ENCODE measurements at regions not wholly inside any gene's neighbourhood (a gene's known extent, or its start where the extent isn't known, plus 50 kb on each side); places are given as distances from the start of the nearest gene placed in this dataset.

- DNase-seq (ENCODE audit: low spot score): no peak
Observed at GRCh38 chr10:118501171-118501570, 94.3 kb downstream of the PRLHR start.

GRCh38 chr10:118500477-118501104 lies 94.9 kb downstream of the PRLHR start:
- DNase-seq (ENCODE audit: low spot score): no peak

GRCh38 chr10:118499186-118499585 lies 96.3 kb downstream of the PRLHR start:
- no peak for DNase-seq (ENCODE audit: low spot score)

- no peak for DNase-seq (ENCODE audit: low spot score)
Observed at GRCh38 chr10:118498623-118499022, 96.8 kb downstream of the PRLHR start.

GRCh38 chr10:118497227-118497626 lies 98.2 kb downstream of the PRLHR start:
- DNase-seq (ENCODE audit: low spot score): no peak

GRCh38 chr10:118496525-118496924 lies 98.9 kb downstream of the PRLHR start:
- no peak for DNase-seq (ENCODE audit: low spot score)

- no peak for DNase-seq (ENCODE audit: low spot score)
Observed at GRCh38 chr10:118495499-118495898, 99.9 kb downstream of the PRLHR start.

GRCh38 chr10:118491055-118491454 lies 104.4 kb downstream of the PRLHR start:
- no peak for DNase-seq (ENCODE audit: low spot score)

- no peak for DNase-seq (ENCODE audit: low spot score)
Observed at GRCh38 chr10:118488710-118489497, 106.5 kb downstream of the PRLHR start.

GRCh38 chr10:118485641-118486040 lies 109.8 kb downstream of the PRLHR start:
- DNase-seq (ENCODE audit: low spot score): no peak

GRCh38 chr10:118484152-118484871 lies 111.1 kb downstream of the PRLHR start:
- no peak for DNase-seq (ENCODE audit: low spot score)

GRCh38 chr10:118483496-118483895 lies 112.0 kb downstream of the PRLHR start:
- DNase-seq (ENCODE audit: low spot score): no peak

GRCh38 chr10:118482393-118483331 lies 112.8 kb downstream of the PRLHR start:
- DNase-seq (ENCODE audit: low spot score): no peak

GRCh38 chr10:118481871-118482270 lies 113.6 kb downstream of the PRLHR start:
- no peak for DNase-seq (ENCODE audit: low spot score)

GRCh38 chr10:118475214-118475613 lies 120.2 kb downstream of the PRLHR start:
- no peak for DNase-seq (ENCODE audit: low spot score)

GRCh38 chr10:118474111-118474510 lies 121.3 kb downstream of the PRLHR start:
- no peak for DNase-seq (ENCODE audit: low spot score)

- no peak for DNase-seq (ENCODE audit: low spot score)
Observed at GRCh38 chr10:118473305-118473960, 122.0 kb downstream of the PRLHR start.

GRCh38 chr10:118472415-118473304 lies 122.8 kb downstream of the PRLHR start:
- DNase-seq (ENCODE audit: low spot score): no peak

- no peak for DNase-seq (ENCODE audit: low spot score)
Observed at GRCh38 chr10:118471863-118472262, 123.6 kb downstream of the PRLHR start.

- no peak for DNase-seq (ENCODE audit: low spot score)
Observed at GRCh38 chr10:118470470-118470869, 125.0 kb downstream of the PRLHR start.
